22Rv1 (cell line): ENCODE measurements at regions not wholly inside any gene's neighbourhood (a gene's known extent, or its start where the extent isn't known, plus 50 kb on each side); places are given as distances from the start of the nearest gene placed in this dataset.
"Not testable (repeated sequence)": the region's sequence is repeated elsewhere in the genome, so short reads cannot be mapped to it uniquely, and the experiment has no call there.

ENCODE experiments used
- H3K27ac ChIP-seq: fragments of 450-650 bp; 2 replicates; pipeline ENCODE4 v1.5.1; 2017
- CTCF ChIP-seq: fragments of 450-650 bp; IDR thresholded peaks from 2 replicates; pipeline ENCODE4 v1.5.1; 2017; ENCODE audit warnings: mild to moderate bottlenecking
- ZFX ChIP-seq: fragments of 450-650 bp; IDR thresholded peaks from 2 replicates; pipeline ENCODE4 v1.6.1; 2017; ENCODE audit warnings: antibody characterized with exemption, borderline replicate concordance

- H3K27ac ChIP-seq = no peak overlapping the region
- TF ChIP-seq ZFX = no peak
- no peak for TF ChIP-seq CTCF
Measured at GRCh38 chr10:128579280-128579865, 453.1 kb upstream of the MKI67 start.

- no peak overlapping the region for H3K27ac ChIP-seq
- no peak for TF ChIP-seq ZFX
- no peak for TF ChIP-seq CTCF
Measured at GRCh38 chr10:128579901-128580300, 453.7 kb upstream of the MKI67 start.

GRCh38 chr10:128583125-128583524 lies 456.9 kb upstream of the MKI67 start:
- H3K27ac ChIP-seq = not testable (repeated sequence)

GRCh38 chr10:128586599-128586998 lies 460.4 kb upstream of the MKI67 start:
- not testable (repeated sequence) for H3K27ac ChIP-seq

- no peak for TF ChIP-seq CTCF
- no peak for TF ChIP-seq ZFX
- no peak overlapping the region for H3K27ac ChIP-seq
Measured at GRCh38 chr10:128587689-128588088, 461.5 kb upstream of the MKI67 start.

- no peak overlapping the region for H3K27ac ChIP-seq
- no peak for TF ChIP-seq CTCF
- TF ChIP-seq ZFX = no peak
Measured at GRCh38 chr10:128588402-128588801, 462.2 kb upstream of the MKI67 start.

GRCh38 chr10:128594688-128595087 lies 468.5 kb upstream of the MKI67 start:
- TF ChIP-seq CTCF (no peak), ZFX (no peak)
- H3K27ac ChIP-seq = no peak overlapping the region

- H3K27ac ChIP-seq = no peak overlapping the region
- no peak for TF ChIP-seq CTCF
- no peak for TF ChIP-seq ZFX
Measured at GRCh38 chr10:128596906-128597305, 470.7 kb upstream of the MKI67 start.
